Urothelium cell line (cell line): ENCODE measurements at regions not wholly inside any gene's neighbourhood (a gene's known extent, or its start where the extent isn't known, plus 50 kb on each side); places are given as distances from the start of the nearest gene placed in this dataset.

Experiments used
- DNase-seq: peaks from one replicate; pipeline ENCODE4 v3.0.0; 2011; ENCODE audit warnings: low spot score, mixed read lengths
- FAIRE-seq: peaks from 2 replicates; lab custom pipeline; 2011; peaks lifted over from hg19 to GRCh38; lab: Jason Lieb, UNC

- DNase-seq (no peak), FAIRE-seq (no peak)
These were observed 55.5 kb upstream of the SLC5A12 start for GRCh38 chr11:26777372-26777808.

GRCh38 chr11:26778000-26778757, 56.3 kb upstream of the SLC5A12 start:
- FAIRE-seq, result no peak
- peak; percentile 4 for DNase-seq

- no peak for FAIRE-seq
- no peak for DNase-seq
These were observed 57.4 kb upstream of the SLC5A12 start for GRCh38 chr11:26779074-26779865.

GRCh38 chr11:26780376-26781085, 58.7 kb upstream of the SLC5A12 start:
- DNase-seq (no peak), FAIRE-seq (no peak)

- FAIRE-seq (no peak), DNase-seq (no peak)
These were observed 60.5 kb upstream of the SLC5A12 start for GRCh38 chr11:26782220-26782965.

GRCh38 chr11:26783997-26784396, 62.1 kb upstream of the SLC5A12 start:
- FAIRE-seq (no peak), DNase-seq (no peak)

GRCh38 chr11:26790738-26791137, 68.9 kb upstream of the SLC5A12 start:
- FAIRE-seq (no peak), DNase-seq (no peak)

GRCh38 chr11:26792941-26793340, 71.1 kb upstream of the SLC5A12 start:
- DNase-seq, result no peak
- no peak for FAIRE-seq

- FAIRE-seq (no peak), DNase-seq (no peak)
These were observed 71.6 kb upstream of the SLC5A12 start for GRCh38 chr11:26793487-26793886.

GRCh38 chr11:26801601-26802000, 79.7 kb upstream of the SLC5A12 start:
- FAIRE-seq, result no peak

GRCh38 chr11:26805001-26805400, 83.1 kb upstream of the SLC5A12 start:
- no peak for FAIRE-seq
- no peak for DNase-seq

More at GRCh38 chr11:26801601-26802000, 79.7 kb upstream of the SLC5A12 start:
- no peak for DNase-seq

- DNase-seq, result no peak
- no peak for FAIRE-seq
These were observed 84.4 kb upstream of the SLC5A12 start for GRCh38 chr11:26806219-26806618.

- DNase-seq, result no peak
- no peak for FAIRE-seq
These were observed 98.9 kb upstream of the SLC5A12 start for GRCh38 chr11:26820739-26821138.

GRCh38 chr11:26823963-26824362, 102.1 kb upstream of the SLC5A12 start:
- FAIRE-seq (no peak), DNase-seq (no peak)

- no peak for DNase-seq
These were observed 105.8 kb upstream of the SLC5A12 start for GRCh38 chr11:26827567-26828081.

GRCh38 chr11:26828288-26828687, 106.4 kb upstream of the SLC5A12 start:
- DNase-seq (no peak), FAIRE-seq (no peak)

More at GRCh38 chr11:26827567-26828081, 105.8 kb upstream of the SLC5A12 start:
- no peak for FAIRE-seq

- DNase-seq, result no peak
- no peak for FAIRE-seq
These were observed 108.4 kb upstream of the SLC5A12 start for GRCh38 chr11:26830218-26830617.

GRCh38 chr11:26830757-26831156, 108.9 kb upstream of the SLC5A12 start:
- DNase-seq, result no peak
- FAIRE-seq, result no peak

GRCh38 chr11:26834601-26835000, 112.7 kb upstream of the SLC5A12 start:
- DNase-seq, result no peak
- FAIRE-seq, result no peak

- DNase-seq (no peak), FAIRE-seq (no peak)
These were observed 113.8 kb upstream of the SLC5A12 start for GRCh38 chr11:26835611-26836010.
